IPS DF 4.7 (cell line): ENCODE measurements at regions not wholly inside any gene's neighbourhood (a gene's known extent, or its start where the extent isn't known, plus 50 kb on each side); places are given as distances from the start of the nearest gene placed in this dataset.

Source experiments
- DNase-seq: peaks from one replicate; pipeline ENCODE4 v3.0.0-alpha.2; 2013; ENCODE audit warnings: low spot score; ENCODE audit errors: extremely low read depth

DNA sequence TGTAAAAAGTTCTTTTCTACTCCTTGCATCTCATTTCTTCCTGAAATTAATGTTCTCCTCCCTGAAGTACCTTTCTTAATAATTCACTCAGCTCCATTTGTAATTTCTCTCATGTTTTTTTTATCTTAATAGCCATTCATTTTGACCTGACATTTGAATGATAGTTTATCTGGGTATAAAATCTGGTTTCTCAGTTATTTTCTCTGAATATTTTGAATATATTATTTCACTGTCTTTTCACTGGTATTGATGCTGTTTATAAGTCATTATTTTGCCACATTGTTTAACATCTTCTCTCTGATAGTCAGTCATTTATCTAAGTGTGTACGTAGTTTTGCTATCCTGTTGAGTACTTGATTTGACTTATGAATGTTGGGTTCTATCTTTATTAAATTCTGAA, 68.8 kb upstream of the ARHGAP18 start:
- no peak for DNase-seq

DNA sequence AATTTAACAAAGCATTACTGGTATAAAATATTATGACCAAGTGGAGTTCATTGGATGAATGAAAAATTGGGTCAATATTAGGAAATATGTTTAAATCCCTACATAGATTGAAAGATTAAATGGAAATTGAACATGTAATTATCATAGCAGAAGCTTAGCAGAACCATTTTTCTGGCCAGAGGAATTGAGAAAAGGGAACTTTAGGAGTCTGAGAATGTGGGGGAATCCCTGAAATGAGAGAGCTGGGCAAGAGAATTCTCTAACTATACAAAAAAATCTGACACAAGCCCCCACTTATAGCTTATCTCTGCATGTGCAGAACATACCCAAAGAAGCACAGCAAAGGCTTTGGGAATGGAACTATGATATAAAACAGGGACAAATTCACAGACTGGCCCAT, 67.4 kb upstream of the ARHGAP18 start:
- no peak for DNase-seq

DNA sequence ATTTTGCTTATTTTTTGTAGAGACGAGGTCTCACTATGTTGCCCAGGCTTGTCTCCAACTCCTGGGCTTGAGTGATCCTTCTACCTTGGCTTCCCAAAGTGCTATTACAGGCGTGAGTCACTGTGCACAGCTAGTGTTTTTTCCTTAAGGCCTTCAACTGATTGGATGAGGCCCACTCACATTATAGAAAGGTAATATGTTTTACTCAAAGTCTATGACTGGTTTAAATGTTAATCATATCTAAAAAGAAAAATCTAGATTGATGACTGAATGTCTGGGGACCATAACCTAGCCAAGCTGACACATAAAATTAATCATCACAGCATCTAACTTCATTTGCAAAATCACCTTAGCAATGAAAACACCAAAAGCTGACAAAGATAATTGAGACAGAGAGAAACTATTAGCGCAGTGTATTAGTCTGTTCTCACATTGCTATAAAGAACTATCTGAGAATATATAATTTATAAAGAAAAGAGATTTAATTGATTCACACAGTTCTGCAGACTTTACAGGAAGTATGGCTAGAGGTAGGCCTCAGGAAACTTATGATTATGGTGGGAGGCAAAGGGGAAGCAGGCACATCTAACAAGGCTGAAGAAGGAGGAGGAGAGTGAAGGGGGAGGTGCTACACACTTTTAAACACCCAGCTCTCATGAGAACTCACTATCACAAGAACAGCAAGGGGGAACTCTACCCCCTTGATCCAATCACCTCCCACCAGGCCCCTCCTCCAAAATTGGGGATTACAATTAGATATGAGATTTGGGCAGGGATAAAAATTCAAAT, 66.8 kb upstream of the ARHGAP18 start:
- no peak for DNase-seq

DNA sequence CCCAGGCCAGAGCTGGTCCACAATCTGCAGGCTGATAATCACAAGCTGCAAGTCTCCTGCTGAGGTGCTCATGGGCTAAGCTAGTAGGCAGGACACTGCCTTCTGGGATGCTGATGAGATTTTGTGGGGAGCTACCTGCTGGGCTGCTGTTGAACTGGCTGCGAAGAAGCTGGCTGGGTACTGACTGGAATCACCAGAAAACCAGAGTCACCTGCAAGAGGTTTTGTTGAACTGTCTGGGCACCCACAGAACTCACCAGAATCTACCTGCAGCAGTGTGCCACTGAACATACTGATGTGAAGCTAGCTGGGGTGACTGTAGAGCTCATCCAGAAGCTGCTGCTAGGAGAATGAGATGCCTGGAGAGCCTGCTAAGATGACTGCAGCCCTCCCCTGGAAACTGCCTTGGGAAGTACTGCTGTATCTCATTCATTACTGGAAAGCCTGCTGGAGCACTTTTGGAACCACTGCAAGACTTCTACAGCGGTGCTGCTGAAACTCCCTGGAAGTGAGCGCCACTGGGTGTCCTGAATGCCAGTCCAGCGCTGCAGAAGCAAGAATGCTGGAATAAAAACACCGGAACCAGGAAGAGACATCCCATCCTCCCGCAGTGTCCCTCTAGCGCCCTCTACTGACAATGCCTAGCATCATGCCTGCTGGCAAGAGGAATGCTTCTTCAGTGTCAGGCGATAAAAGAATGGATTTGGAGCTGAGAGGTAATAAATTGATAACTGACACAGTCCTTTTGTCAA, 64.9 kb upstream of the ARHGAP18 start:
- DNase-seq, result peak; percentile 60

DNA sequence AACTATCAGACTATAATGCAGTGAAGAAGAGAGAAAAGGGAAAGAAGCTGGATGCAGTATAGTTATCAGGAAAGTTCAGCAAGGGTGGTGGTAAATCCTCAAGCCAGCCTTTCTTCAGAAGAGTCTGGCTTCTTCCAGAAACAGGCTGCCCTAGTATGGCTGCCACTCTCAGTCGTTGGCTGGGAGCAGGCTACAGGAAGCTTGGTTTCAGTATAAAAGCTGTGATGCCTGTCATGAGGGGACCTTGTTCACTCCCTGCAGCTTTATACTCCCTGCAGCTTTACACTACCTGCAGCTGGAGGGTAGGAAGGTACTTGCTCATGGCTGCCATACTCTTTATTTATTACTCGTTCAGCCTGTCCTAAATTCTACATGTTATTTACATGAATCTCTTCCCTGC, 63.3 kb upstream of the ARHGAP18 start:
- DNase-seq, result no peak

DNA sequence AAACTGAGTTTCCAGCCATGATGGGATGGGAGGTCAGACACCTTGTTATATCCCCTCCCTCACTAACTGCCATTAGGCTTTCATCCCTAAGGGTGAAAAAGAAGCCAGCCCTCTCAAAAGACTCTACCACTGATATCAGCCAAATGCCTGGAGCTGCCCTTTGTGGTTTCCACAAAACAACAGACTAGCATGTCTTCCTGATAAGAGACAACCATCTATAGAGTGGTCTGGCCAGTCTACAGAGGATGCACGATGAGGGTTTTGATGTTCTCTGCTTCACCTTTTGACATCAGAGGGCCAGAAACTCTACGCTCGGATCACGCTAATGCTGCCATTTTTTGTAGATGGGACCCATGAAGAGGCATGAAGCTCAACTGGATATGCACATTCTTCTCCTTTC, 61.7 kb upstream of the ARHGAP18 start:
- DNase-seq, result no peak

DNA sequence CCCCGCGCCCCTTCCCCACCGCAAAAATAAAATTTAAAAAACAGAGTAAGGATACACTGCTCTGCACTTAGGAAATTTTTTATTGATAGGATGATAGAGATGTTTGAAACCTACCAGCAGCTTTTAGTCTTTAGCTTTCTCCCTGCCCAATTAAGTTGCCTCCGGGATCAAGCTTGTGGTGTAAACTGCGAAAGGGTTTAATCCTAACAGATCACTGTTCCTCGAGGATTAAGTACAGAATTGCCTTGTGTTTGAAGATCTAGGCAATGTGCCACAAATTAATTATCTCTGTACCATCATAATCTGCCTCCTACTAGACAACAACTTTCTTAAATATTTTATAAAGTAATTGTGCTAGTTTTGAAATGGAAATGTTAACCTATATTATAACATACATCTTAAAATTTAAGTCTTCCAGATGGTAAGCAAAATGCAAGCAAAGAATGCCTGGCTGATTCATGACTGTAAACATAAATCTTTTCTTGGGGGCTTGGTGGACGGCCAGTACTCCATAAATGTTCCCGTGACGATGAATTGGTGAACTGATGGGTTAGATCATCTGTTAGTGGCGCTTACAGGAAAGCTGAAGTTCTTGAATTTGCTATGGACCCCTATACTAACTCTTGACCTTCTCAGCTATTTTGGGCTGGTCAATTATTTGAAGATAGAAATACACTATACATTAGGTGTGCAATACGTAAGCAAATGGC, 58.0 kb upstream of the ARHGAP18 start:
- DNase-seq, result no peak

DNA sequence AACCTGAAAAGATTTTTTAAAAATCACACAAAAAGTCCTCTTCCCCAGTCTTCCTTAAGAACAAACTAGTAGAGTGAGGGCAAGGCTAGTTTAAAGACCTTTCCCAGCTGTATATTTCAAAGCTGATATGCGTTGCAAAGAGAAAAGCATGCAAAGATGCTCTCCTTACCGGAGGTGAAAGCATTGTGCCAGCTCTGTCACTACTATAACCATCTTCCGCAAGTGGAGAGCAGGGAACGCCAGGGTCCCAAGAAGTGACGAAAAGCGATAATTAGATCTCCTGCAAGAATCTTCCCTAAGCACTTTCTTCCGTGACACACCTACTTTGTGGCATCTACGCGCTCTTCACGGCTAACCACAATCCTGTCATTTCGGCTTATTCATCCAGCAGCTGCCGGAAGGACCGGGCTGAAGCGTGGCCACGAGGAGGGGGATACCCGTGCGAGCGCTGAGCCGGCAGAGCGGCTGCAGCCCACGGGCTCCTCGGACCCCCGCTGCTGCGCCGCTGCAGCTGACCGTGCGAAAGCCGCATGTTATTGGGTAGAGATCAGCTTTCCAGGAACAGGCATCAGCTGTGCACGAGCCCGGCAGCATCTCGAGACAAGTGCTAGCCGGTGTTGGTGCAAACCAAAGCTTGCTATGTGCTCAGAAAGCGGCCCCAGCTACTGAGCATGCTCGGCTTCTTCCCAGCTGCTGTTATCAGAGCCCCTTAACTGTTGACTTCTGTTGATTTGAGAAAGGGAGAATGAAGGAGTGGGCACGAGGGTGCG, 57.2 kb upstream of the ARHGAP18 start:
- no peak for DNase-seq

DNA sequence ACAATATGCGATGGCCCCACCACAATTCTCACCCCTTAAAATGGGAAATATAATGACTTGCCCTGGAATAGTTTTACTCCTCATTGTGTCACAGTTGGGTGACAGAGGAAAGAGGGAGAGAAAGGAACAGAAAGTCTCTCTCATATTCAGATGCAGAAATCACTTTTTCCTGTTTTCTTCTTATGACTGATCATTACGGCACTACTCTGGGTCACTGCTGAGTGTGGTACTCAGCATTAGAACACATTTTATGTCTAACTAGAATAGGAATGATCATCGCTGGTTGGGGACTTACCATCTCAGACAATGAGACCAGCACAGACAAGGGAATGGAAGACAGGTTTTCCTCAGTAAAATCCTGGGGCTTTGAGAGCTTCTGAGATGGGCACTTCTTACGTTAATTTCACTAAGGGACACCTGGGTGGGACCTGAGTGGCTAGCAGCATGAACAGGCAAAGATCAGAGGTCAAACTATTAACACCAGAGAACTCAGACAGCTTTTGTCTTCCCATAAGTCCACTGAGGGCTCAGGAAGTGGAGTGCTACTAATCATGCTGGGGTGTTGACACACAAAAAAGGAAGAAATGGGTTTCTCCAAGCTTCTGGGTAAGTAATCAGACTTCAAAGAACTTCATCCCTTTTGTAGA, 54.9 kb upstream of the ARHGAP18 start:
- no peak for DNase-seq

DNA sequence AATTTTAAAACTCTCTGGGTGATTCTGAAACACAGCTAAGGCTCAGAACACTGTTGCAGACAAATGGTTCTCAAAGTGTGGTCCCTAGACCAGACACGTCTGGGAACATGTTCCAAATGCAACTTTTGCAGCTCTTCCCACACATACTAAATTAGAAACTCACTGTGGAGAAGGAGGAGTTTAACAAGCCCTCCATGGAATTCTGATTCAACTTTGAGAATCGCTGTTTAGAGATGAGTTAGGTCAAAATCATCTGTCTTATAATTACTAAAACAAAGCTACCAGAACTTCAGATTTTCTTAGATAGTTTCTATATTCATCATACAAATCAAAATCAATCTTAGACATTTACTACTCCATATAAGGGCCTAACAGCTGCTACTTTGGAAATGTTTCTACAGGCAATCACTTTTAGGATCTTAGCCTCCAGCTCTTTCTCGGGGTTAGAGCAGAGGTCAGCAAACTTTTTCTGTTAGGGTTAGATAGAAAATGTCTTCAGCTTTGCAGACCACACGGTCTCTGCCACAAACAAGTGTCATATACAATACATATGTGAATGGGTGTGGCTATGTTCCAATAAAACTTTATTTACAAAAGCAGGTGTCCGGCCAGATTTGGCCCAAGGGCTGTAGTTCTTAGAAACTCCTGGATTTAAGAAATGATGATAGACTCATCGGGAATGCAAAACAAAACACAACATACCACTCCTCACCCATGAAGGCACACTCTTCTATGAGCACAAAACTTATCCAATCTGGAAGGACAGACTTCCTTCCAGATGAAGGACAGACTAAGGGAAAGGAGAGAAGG, 50.0 kb upstream of the ARHGAP18 start:
- DNase-seq, result no peak
